ENCODE measurements at regions not wholly inside any gene's neighbourhood (a gene's known extent, or its start where the extent isn't known, plus 50 kb on each side); places are given as distances from the start of the nearest gene placed in this dataset.
"Not testable (repeated sequence)": the region's sequence is repeated elsewhere in the genome, so short reads cannot be mapped to it uniquely, and the experiment has no call there.

GRCh38 chr3:159390656-159391212, 588.9 kb downstream of the MFSD1 start:
- Histone ChIP-seq H3K27me3 (ENCODE audit: low read depth) (no peaks in the 10 kb centered on the region), H3K4me1 (no peaks in the 10 kb centered on the region), H3K9me3 (replicated peaks) (peaks cover 8% of the 10 kb centered on the region), H3K27ac (replicated peaks) (no peak overlapping the region), H3K4me3 (no peak overlapping the region), H3K36me3 (no peaks in the 10 kb centered on the region)
- no peak for DNase-seq
- intact Hi-C loops (cut with micrococcal nuclease) = no loop called here
- TF ChIP-seq CTCF (IDR thresholded peaks at IDR 0.05; ENCODE audit: borderline replicate concordance) = no peak

- H3K9me3 ChIP-seq (replicated peaks); H3K27me3 ChIP-seq (ENCODE audit: low read depth); intact Hi-C loops (cut with micrococcal nuclease); H3K4me1 ChIP-seq; H3K36me3 ChIP-seq; H3K27ac ChIP-seq (replicated peaks); DNase-seq; H3K4me3 ChIP-seq: not testable (repeated sequence)
Observed at GRCh38 chr3:159397683-159398082, 591.0 kb upstream of the IL12A start.

DNA sequence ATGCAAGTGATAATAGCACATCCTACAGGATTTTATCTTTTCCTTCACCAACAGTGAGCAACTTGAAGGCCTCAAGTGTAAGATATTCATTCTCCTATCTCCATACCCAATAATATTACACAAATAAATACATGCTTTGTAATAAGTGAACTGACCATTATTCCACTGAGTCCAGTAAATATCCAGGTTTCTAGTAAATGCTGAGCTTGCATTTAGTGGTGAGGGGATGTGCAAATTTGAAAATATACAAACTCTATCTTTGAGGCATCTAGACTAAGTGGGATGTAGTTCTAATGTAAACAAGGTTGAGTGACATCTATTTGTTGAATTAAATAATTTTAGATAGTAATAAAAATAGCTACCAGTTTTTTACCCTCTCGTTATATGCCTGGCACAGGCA, 587.6 kb upstream of the IL12A start:
- Histone ChIP-seq H3K27ac (replicated peaks) (no peak overlapping the region), H3K27me3 (ENCODE audit: low read depth) (no peaks in the 10 kb centered on the region), H3K4me3 (no peak overlapping the region), H3K36me3 (no peaks in the 10 kb centered on the region), H3K4me1 (no peaks in the 10 kb centered on the region), H3K9me3 (replicated peaks) (peaks cover 9% of the 10 kb centered on the region)
- no peak for TF ChIP-seq CTCF (IDR thresholded peaks at IDR 0.05; ENCODE audit: borderline replicate concordance)
- intact Hi-C loops (cut with micrococcal nuclease) = no loop called here
- no peak for DNase-seq

DNA sequence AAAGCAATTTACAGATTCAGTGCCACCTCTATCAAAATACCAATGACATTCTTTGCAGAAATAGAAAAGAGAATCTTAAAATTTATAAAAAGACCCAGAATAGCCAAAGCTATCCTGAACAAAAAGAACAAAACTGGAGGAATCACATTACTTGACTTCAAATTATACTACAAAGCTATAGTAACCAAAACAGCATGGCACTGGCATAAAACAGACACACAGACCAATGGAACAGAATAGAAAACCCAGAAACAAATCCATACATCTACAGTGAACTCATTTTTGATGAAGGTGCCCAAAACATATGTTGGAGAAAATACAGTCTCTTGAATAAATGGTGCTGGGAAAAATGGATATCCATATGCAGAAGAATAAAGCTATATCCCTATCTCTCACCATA, 578.9 kb upstream of the IL12A start:
- H3K9me3 ChIP-seq (replicated peaks) = peaks cover 26% of the 10 kb centered on the region
- H3K4me1 ChIP-seq; H3K36me3 ChIP-seq; intact Hi-C loops (cut with micrococcal nuclease); H3K4me3 ChIP-seq; DNase-seq; H3K27ac ChIP-seq (replicated peaks); H3K27me3 ChIP-seq (ENCODE audit: low read depth): not testable (repeated sequence)

GRCh38 chr3:159413319-159413718, 575.3 kb upstream of the IL12A start:
- intact Hi-C loops (cut with micrococcal nuclease) = no loop called here
- Histone ChIP-seq H3K27me3 (ENCODE audit: low read depth) (no peaks in the 10 kb centered on the region), H3K9me3 (replicated peaks) (peaks cover 25% of the 10 kb centered on the region), H3K4me3 (no peak overlapping the region), H3K27ac (replicated peaks) (no peak overlapping the region), H3K4me1 (no peaks in the 10 kb centered on the region), H3K36me3 (no peaks in the 10 kb centered on the region)
- no peak for TF ChIP-seq CTCF (IDR thresholded peaks at IDR 0.05; ENCODE audit: borderline replicate concordance)
- no peak for DNase-seq

GRCh38 chr3:159416856-159417255, 571.8 kb upstream of the IL12A start:
- Histone ChIP-seq H3K9me3 (replicated peaks) (no peaks in the 10 kb centered on the region), H3K4me1 (no peaks in the 10 kb centered on the region), H3K36me3 (no peaks in the 10 kb centered on the region), H3K27ac (replicated peaks) (no peak overlapping the region), H3K4me3 (no peak overlapping the region), H3K27me3 (ENCODE audit: low read depth) (no peaks in the 10 kb centered on the region)
- intact Hi-C loops (cut with micrococcal nuclease) = no loop called here
- no peak for TF ChIP-seq CTCF (IDR thresholded peaks at IDR 0.05; ENCODE audit: borderline replicate concordance)
- DNase-seq = no peak

DNA sequence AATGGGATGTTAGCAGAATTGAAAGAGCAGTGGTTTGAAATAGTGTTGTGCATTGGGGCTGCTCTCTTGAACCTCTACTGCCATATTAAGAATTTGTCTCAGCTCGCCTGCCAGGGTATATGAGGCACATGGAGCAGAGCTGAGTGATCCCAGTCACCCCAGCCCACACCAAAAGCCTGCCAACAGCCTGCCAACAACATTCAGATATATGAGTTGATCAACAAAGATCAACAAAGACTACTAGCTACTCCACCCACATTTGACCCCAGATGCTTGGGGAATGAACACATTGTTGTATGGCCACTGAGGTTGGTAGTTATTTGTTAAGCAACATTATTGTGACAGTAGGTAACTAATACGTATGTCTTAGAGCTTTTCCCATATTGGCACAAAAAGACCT, 570.9 kb upstream of the IL12A start:
- TF ChIP-seq CTCF (IDR thresholded peaks at IDR 0.05; ENCODE audit: borderline replicate concordance) = no peak
- no peaks in the 10 kb centered on the region for H3K36me3 ChIP-seq
- no peak overlapping the region for H3K27ac ChIP-seq (replicated peaks)
- no peak overlapping the region for H3K4me3 ChIP-seq
- intact Hi-C loops (cut with micrococcal nuclease) = no loop called here
- H3K9me3 ChIP-seq (replicated peaks) = no peaks in the 10 kb centered on the region
- H3K4me1 ChIP-seq = no peaks in the 10 kb centered on the region
- no peak for DNase-seq
- H3K27me3 ChIP-seq (ENCODE audit: low read depth) = no peaks in the 10 kb centered on the region
